Osteoblast (primary cell): ENCODE measurements at regions not wholly inside any gene's neighbourhood (a gene's known extent, or its start where the extent isn't known, plus 50 kb on each side); places are given as distances from the start of the nearest gene placed in this dataset.

Source experiments
- DNase-seq: peaks from one replicate; pipeline ENCODE4 v3.0.0; 2011; ENCODE audit warnings: low spot score, mixed read lengths; ENCODE audit not compliant: insufficient read length; ENCODE audit errors: missing footprints
- H2AFZ ChIP-seq: 2 replicates; pipeline ENCODE4 v1.6.0; 2011; ENCODE audit warnings: mild to moderate bottlenecking, low read length
- H3K27ac ChIP-seq: 2 replicates; pipeline ENCODE4 v1.5.1; 2011; ENCODE audit warnings: mild to moderate bottlenecking, low read depth, low read length, moderate library complexity
- H3K27me3 ChIP-seq: 2 replicates; pipeline ENCODE4 v1.6.0; 2012; ENCODE audit warnings: mild to moderate bottlenecking, control low read depth, inconsistent platforms, low read length, moderate library complexity; ENCODE audit not compliant: insufficient read depth
- H3K36me3 ChIP-seq: 2 replicates; pipeline ENCODE4 v1.5.1; 2011; ENCODE audit warnings: mild to moderate bottlenecking, low read length, control low read depth, moderate library complexity; ENCODE audit not compliant: insufficient read depth
- H3K4me1 ChIP-seq: 2 replicates; pipeline ENCODE4 v1.5.1; 2011; ENCODE audit warnings: mild to moderate bottlenecking, low read length, control low read depth, moderate library complexity; ENCODE audit not compliant: insufficient read depth
- H3K4me2 ChIP-seq: 2 replicates; pipeline ENCODE4 v1.6.0; 2011; ENCODE audit warnings: mild to moderate bottlenecking, low read length; ENCODE audit not compliant: insufficient read depth
- H3K4me3 ChIP-seq: fragments of 200-600 bp; sonication (generic); 3 replicates; pipeline ENCODE4 v1.5.1; 2012; ENCODE audit warnings: mild to moderate bottlenecking, low read length, inconsistent platforms; ENCODE audit not compliant: insufficient read depth
- H3K79me2 ChIP-seq: 2 replicates; pipeline ENCODE4 v1.6.0; 2012; ENCODE audit warnings: mild to moderate bottlenecking, low read length, control low read depth, inconsistent platforms; ENCODE audit not compliant: insufficient read depth
- H3K9me3 ChIP-seq: 2 replicates; pipeline ENCODE4 v1.5.1; 2011; ENCODE audit warnings: low read depth, low read length, control low read depth
- H4K20me1 ChIP-seq: 2 replicates; pipeline ENCODE4 v1.6.0; 2012; ENCODE audit warnings: mild to moderate bottlenecking, low read length, control low read depth; ENCODE audit not compliant: insufficient read depth
- CTCF ChIP-seq: IDR thresholded peaks from 2 replicates; pipeline ENCODE4 v1.5.1; 2011; ENCODE audit warnings: mild to moderate bottlenecking, low read depth, low read length, moderate library complexity; ENCODE audit errors: extremely low read depth

- no peak overlapping the region for H3K27ac ChIP-seq
- H3K9me3 ChIP-seq = no peaks in the 10 kb centered on the region
- H3K79me2 ChIP-seq = no peaks in the 10 kb centered on the region
- H3K4me2 ChIP-seq = no peak overlapping the region
- no peak for DNase-seq
- no peak overlapping the region for H2AFZ ChIP-seq
- no peaks in the 10 kb centered on the region for H3K4me1 ChIP-seq
- no peaks in the 10 kb centered on the region for H4K20me1 ChIP-seq
- H3K27me3 ChIP-seq = no peaks in the 10 kb centered on the region
- H3K36me3 ChIP-seq = no peaks in the 10 kb centered on the region
- no peak overlapping the region for H3K4me3 ChIP-seq
- TF ChIP-seq CTCF = no peak
These were observed 391.4 kb downstream of the RAB28 start for GRCh38 chr4:13092702-13093101.

GRCh38 chr4:13089659-13089998 lies 394.5 kb downstream of the RAB28 start:
- no peak for TF ChIP-seq CTCF
- DNase-seq = no peak
- Histone ChIP-seq H3K36me3 (no peaks in the 10 kb centered on the region), H3K9me3 (no peaks in the 10 kb centered on the region), H3K27ac (no peak overlapping the region), H3K4me2 (no peak overlapping the region), H3K79me2 (no peaks in the 10 kb centered on the region), H3K27me3 (no peaks in the 10 kb centered on the region), H3K4me3 (no peak overlapping the region), H2AFZ (no peak overlapping the region), H3K4me1 (no peaks in the 10 kb centered on the region), H4K20me1 (no peaks in the 10 kb centered on the region)

GRCh38 chr4:13088726-13089658 lies 395.1 kb downstream of the RAB28 start:
- Histone ChIP-seq H3K4me1 (no peaks in the 10 kb centered on the region), H2AFZ (no peak overlapping the region)
- DNase-seq = no peak

More at GRCh38 chr4:13088726-13089658, 395.1 kb downstream of the RAB28 start:
- Histone ChIP-seq H3K4me2 (no peak overlapping the region), H3K79me2 (no peaks in the 10 kb centered on the region), H3K36me3 (no peaks in the 10 kb centered on the region), H3K9me3 (no peaks in the 10 kb centered on the region), H3K27ac (no peak overlapping the region), H4K20me1 (no peaks in the 10 kb centered on the region), H3K27me3 (no peaks in the 10 kb centered on the region), H3K4me3 (no peak overlapping the region)
- no peak for TF ChIP-seq CTCF
